ENCODE measurements at regions not wholly inside any gene's neighbourhood (a gene's known extent, or its start where the extent isn't known, plus 50 kb on each side); places are given as distances from the start of the nearest gene placed in this dataset.

DNA sequence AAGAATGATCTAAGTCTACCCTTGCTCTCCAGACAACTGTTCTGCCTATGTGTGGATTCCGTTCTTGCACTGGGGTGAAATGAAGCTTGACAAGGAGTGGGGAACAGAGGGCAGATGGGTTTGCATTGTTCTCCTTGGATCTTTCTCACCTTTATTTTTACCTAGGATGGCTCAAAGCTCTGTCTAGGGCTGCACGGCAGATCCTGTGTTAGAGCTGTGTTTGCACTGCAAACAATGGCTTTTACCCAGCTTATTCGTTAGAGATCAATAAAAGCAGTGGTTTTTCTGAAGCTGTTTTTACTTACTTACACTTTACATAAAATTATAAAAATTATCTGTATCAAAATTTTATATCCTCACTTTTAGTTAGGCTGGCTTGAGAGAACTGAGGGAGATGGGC lies 105.1 kb downstream of the LRIG3 start:
- POLR2A ChIA-PET: no interaction called here
- no peak overlapping the region for H3K27ac Mint-ChIP-seq
- H3K36me3 Mint-ChIP-seq: no peaks in the 10 kb centered on the region
- peaks cover 0 to 6% (median 0%) of the 10 kb centered on the region in 9 donors for H3K9me3 Mint-ChIP-seq
- no peak overlapping the region for H3K4me3 Mint-ChIP-seq
- H3K4me1 Mint-ChIP-seq: no peaks in the 10 kb centered on the region
- H3K27me3 Mint-ChIP-seq: no peaks in the 10 kb centered on the region
- ATAC-seq: no peak
- no peak for DNase-seq

DNA sequence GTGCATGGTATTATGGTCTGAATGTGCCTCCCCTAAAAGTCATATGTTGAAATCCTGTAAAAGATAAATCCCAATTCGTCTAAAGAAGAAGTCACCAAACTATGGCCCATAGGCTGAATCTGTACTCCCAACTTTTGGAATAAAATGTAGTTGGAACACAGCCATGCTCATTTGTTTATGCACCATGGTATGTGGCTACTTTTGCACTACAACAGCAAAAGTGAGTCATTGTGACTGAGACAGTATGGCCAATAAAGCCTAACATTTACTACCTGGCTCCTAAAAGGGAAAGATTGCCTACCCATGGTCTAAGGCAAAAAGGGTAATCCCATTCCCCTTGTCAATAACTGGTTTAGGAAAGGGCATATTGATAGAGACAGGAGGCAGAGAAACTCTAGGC lies 101.8 kb downstream of the LRIG3 start:
- H3K4me1 Mint-ChIP-seq: no peaks in the 10 kb centered on the region
- no peak overlapping the region for H3K27ac Mint-ChIP-seq
- H3K4me3 Mint-ChIP-seq: no peak overlapping the region
- ATAC-seq: no peak
- no peak for DNase-seq
- peaks cover 0 to 2% (median 0%) of the 10 kb centered on the region in 5 donors for H3K27me3 Mint-ChIP-seq
- peaks cover 0 to 16% (median 3%) of the 10 kb centered on the region in 9 donors for H3K9me3 Mint-ChIP-seq
- no peaks in the 10 kb centered on the region for H3K36me3 Mint-ChIP-seq
- POLR2A ChIA-PET: no interaction called here

DNA sequence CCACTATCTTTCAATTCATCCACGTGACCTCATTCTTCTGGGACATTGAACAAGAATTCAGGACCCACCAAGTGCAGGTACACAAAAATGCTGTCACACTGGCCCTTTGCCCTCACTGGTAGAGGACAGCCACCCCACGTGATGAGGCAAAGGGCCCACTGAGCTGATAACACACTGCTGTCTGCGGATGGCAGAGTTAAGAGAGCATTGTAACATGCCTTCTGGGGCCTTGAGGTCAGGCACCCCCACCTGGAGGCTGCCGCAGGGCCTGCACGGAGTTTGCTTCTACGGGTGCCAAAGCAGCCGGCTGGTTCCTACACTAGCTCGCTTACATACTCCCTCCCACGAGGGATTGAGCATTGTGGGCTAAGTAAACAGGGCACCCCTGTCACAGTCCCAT lies 101.0 kb downstream of the LRIG3 start:
- Mint-ChIP-seq H3K27ac (no peak overlapping the region), H3K27me3 (peaks cover 0 to 2% (median 0%) of the 10 kb centered on the region in 5 donors), H3K4me1 (no peaks in the 10 kb centered on the region), H3K36me3 (no peaks in the 10 kb centered on the region), H3K9me3 (peaks cover 0 to 18% (median 3%) of the 10 kb centered on the region in 9 donors), H3K4me3 (no peak overlapping the region)
- DNase-seq (no peak), ATAC-seq (no peak)
- POLR2A ChIA-PET: no interaction called here

DNA sequence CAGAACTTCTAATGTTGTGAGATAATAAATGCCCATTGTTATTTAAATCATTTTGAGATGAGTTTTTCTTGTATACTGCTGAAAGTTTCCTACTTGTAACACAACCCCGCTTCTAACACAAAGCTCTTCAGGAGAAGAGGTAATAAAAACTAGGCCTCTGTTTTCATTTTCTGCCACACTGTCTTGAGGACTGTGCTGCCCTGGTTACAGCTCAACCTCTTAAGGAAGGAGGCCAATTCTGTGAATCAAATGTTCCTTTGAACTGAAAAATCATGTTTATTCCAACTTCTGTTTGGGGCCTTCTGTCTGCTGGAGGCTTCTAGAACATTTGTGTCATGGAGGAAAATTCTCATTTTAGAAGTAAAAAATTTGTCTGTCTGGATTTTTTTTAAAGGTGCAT lies 100.3 kb downstream of the LRIG3 start:
- H3K4me1 Mint-ChIP-seq: no peaks in the 10 kb centered on the region
- H3K9me3 Mint-ChIP-seq: peaks cover 0 to 17% (median 2%) of the 10 kb centered on the region in 9 donors
- H3K27ac Mint-ChIP-seq: no peak overlapping the region
- no peak for ATAC-seq
- no peaks in the 10 kb centered on the region for H3K36me3 Mint-ChIP-seq
- POLR2A ChIA-PET: no interaction called here
- H3K27me3 Mint-ChIP-seq: peaks cover 0 to 2% (median 0%) of the 10 kb centered on the region in 5 donors
- no peak overlapping the region for H3K4me3 Mint-ChIP-seq
- DNase-seq: no peak

Data from naive thymus-derived CD8-positive, alpha-beta T cell (primary cell).